GM10248 (cell line): ENCODE measurements at regions not wholly inside any gene's neighbourhood (a gene's known extent, or its start where the extent isn't known, plus 50 kb on each side); places are given as distances from the start of the nearest gene placed in this dataset.

Experiments used
- CTCF ChIA-PET: fragments of 300-600 bp; sonication (Branson Sonifier 250); formaldehyde crosslinking; extraction: SDS; loops from one replicate; lab custom pipeline; 2021; ENCODE audit warnings: antibody characterized with exemption; lab: Yijun Ruan, JAX
- POLR2A ChIA-PET: fragments of 350-650 bp; sonication (Branson Sonifier 250); formaldehyde crosslinking; extraction: SDS; loops from one replicate; lab custom pipeline; 2020; ENCODE audit warnings: antibody characterized with exemption; lab: Yijun Ruan, JAX
- DNase-seq: peaks from one replicate; pipeline ENCODE4 v3.0.0; 2012; ENCODE audit errors: extremely low spot score
- TF ChIP-seq, protein P1 (sequence below): IDR thresholded peaks from 2 replicates; pipeline ENCODE4 v1.5.1; 2012; ENCODE audit warnings: mild to moderate bottlenecking, low read depth; ENCODE audit errors: extremely low read depth, missing control alignments, control extremely low read depth

DNA sequence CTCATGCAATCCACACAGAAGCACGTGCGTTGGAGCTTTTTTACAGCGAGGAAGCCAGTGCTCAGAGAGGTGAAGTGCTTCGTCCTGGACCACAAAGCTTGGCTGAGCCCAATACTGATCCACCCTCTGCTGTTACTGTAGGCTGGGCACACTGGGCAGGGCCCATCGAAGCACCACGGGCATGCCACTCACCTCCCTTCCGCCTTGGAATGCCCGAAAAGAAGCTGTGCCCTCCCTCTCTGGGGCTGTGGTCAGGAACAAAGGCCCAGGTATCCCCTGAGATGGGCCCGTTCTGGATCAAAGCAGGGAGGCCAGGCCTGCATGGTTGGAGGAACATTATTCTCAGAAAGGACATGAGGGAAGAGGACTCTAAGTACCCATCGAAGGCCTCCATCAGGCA is 206.7 kb upstream of the C1orf174 start:
- DNase-seq, result no peak
- CTCF ChIA-PET, result no interaction called here
- POLR2A ChIA-PET, result no interaction called here
- TF ChIP-seq, protein P1, sequence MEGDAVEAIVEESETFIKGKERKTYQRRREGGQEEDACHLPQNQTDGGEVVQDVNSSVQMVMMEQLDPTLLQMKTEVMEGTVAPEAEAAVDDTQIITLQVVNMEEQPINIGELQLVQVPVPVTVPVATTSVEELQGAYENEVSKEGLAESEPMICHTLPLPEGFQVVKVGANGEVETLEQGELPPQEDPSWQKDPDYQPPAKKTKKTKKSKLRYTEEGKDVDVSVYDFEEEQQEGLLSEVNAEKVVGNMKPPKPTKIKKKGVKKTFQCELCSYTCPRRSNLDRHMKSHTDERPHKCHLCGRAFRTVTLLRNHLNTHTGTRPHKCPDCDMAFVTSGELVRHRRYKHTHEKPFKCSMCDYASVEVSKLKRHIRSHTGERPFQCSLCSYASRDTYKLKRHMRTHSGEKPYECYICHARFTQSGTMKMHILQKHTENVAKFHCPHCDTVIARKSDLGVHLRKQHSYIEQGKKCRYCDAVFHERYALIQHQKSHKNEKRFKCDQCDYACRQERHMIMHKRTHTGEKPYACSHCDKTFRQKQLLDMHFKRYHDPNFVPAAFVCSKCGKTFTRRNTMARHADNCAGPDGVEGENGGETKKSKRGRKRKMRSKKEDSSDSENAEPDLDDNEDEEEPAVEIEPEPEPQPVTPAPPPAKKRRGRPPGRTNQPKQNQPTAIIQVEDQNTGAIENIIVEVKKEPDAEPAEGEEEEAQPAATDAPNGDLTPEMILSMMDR, result no peak

DNA sequence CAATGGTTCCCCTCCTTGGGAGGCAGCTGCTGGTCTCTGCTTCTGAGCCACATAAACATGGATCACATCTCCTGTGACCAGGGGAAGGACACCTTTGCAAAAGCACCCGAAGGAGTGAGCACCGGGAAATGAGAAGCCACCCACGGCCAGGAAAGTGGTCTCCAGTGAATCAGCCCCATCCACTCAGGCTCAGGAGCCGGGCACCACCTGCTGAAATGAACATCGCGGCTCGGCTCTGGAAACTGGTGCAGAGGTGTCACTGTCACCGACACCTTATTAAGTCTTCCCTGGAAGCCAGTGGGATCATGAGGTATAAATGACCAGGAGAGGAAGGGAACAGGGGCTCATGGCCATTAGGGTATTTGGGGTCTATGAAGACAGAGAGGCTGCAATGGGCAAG is 207.2 kb upstream of the C1orf174 start:
- CTCF ChIA-PET, result no interaction called here
- DNase-seq, result no peak
- POLR2A ChIA-PET, result no interaction called here
- TF ChIP-seq, protein P1, result no peak

DNA sequence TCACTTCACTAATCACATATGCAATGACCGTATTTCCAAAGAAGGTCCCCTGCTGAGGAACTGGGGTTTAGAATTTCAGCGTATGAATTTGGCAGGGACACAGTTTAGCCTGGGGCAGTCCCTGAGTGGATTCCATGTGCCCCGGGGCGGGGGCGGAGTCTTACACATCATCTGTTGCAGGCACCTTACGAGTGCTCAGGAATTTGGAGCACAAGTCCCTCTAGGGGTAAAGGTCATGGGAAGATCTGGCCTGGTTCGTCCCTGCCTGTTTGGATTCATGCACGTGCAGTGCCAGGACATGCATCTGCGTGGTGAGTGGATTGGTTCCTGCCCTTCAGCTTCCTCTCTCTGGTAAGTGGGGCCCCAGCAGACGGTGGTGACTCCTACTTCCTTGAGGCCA is 208.3 kb upstream of the C1orf174 start:
- TF ChIP-seq, protein P1, result no peak
- ChIA-PET CTCF (no interaction called here), POLR2A (no interaction called here)
- no peak for DNase-seq

DNA sequence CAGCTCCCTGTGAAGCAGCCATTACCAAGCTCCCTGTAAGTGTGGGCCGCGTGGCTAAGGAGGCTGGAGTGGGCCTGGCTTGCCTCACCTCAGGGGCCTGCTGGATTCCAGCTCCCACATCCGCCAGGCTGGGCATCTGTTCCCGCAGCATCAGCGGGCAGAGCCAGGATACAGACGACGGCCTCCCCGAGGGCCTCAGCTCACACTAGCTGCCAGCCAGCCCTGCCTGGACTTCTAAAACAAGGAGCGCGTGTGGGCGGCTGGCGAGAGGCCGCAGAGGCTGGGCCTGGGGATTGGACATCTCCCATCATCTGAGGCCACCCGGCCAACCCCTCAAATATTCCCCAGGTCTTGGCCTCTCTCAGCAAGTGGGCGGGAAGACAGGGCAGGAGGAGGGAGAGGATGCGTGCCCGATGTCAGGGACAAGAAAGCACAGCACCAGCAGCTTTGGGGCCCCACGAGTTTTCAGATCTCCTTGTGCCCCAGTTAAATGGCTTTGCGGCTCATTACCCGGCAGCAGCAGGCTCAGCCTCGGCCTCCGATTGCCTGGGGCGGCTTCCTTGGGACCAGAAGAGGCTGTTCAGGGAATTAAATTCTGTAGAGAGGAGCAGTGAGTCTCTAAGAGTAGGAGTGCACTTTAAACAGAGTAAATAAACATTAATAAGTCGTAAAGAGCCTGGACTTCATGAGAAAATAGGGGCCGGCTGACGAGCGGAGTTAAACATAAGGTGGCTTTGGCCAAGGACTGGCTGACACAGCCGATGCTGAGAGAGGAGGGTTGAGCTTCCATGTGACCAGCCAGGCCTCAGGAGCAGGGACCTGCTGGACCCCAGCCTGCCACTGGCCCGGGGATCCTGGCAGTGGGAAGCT is 208.9 kb upstream of the C1orf174 start:
- CTCF ChIA-PET, result no interaction called here
- TF ChIP-seq, protein P1, result no peak
- DNase-seq, result no peak
- POLR2A ChIA-PET, result no interaction called here

DNA sequence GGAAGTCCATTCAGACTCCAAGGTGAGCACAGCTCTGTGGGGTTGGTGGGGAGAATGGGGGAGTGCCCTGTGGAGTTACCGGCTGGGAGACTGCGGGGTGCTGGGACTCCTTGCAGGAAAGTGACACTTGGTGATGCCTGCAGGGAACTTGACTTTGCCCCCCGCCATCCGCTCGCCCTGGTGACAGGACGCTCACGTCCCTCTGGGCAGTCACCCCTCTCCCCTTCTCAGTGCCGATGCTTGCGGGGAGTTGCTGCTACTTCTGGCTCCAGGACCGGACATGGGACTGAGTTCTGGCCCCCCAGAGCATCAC is 209.5 kb upstream of the C1orf174 start:
- POLR2A ChIA-PET, result no interaction called here
- CTCF ChIA-PET, result no interaction called here
- TF ChIP-seq, protein P1, result no peak
- no peak for DNase-seq

DNA sequence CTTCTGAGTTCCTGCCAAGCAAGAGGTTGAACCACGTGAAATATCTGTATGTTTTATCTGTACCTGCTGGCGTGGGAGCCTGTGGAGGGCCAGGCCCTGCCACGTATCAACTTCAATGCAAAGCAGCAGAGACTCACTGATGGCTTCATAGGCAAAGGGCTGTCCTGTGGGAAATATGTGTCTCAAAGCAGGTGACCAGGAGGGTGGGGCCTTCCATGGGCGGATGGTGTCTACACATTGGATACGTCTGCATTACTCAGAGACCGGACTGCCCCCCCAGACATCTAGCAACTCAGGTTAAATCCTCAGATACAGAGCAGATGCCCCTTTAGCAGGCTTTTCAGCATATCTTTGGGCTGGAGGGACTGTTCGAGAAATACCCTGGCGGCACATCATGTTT is 210.8 kb upstream of the C1orf174 start:
- DNase-seq, result no peak
- POLR2A ChIA-PET, result no interaction called here
- CTCF ChIA-PET, result no interaction called here
- TF ChIP-seq, protein P1, result no peak
